ENCODE measurements at regions not wholly inside any gene's neighbourhood (a gene's known extent, or its start where the extent isn't known, plus 50 kb on each side); places are given as distances from the start of the nearest gene placed in this dataset.

GRCh38 chr3:117017135-117017894 lies 307.7 kb downstream of the TUSC7 start:
- TF ChIP-seq GATA2 (IDR thresholded peaks at IDR 0.05; ENCODE audit: low read depth, low read length) (no peak), GATA3 (IDR thresholded peaks at IDR 0.05; ENCODE audit: low read depth, low read length) (no peak)
